HepG2 (cell line): ENCODE measurements at regions not wholly inside any gene's neighbourhood (a gene's known extent, or its start where the extent isn't known, plus 50 kb on each side); places are given as distances from the start of the nearest gene placed in this dataset.

Source experiments
- ATAC-seq: fragments of 200-7000 bp; cut with Tn5 transposase; 3 replicates; pipeline ENCODE4 v1.9.1; 2020; ENCODE audit warnings: mild to moderate bottlenecking, moderate library complexity
- BruUV-seq: library from RNA; stranded (reverse); fragments of 400-500 nt; replicated peaks from 2 replicates; lab custom pipeline; 2021; lab: Mats Ljungman, UMichigan
- CTCF ChIA-PET: fragments of 300-600 bp; formaldehyde crosslinking; extraction: SDS; loops from one replicate; lab custom pipeline; 2021; ENCODE audit warnings: low total read pairs, inconsistent platforms, low intra/inter-chr PET ratio; lab: Yijun Ruan, JAX
- POLR2A ChIA-PET: fragments of 350-600 bp; sonication (Branson Sonifier 250); formaldehyde crosslinking; loops from one replicate; lab custom pipeline; 2020; ENCODE audit warnings: antibody characterized with exemption, inconsistent platforms; lab: Yijun Ruan, JAX
- DNase-seq: peaks from one replicate; pipeline ENCODE4 v3.0.0-alpha.2; 2015; ENCODE audit warnings: low spot score
- FAIRE-seq: peaks from 3 replicates; lab custom pipeline; 2011; peaks lifted over from hg19 to GRCh38; lab: Jason Lieb, UNC
- H2AFZ ChIP-seq: one replicate; pipeline ENCODE4 v1.6.1; 2011; ENCODE audit warnings: low read length, inconsistent platforms
- H3K27ac ChIP-seq: fragments of 300-600 bp; 3 replicates; pipeline ENCODE4 v1.8.0; 2011; ENCODE audit warnings: mixed run types, mild to moderate bottlenecking, mixed read lengths, low read length, inconsistent platforms; ENCODE audit not compliant: insufficient read depth; ENCODE audit errors: extremely low read length
- H3K27me3 ChIP-seq, 2 experiments: fragments of 200-600 bp in 1 of 2; 2 replicates in 1 of 2; 3 replicates in 1 of 2; pipeline versions ENCODE4 v1.6.0 to v1.8.0; 2011; ENCODE audit warnings: low read length in 2 of 2, mild to moderate bottlenecking in 2 of 2, moderate library complexity in 2 of 2, inconsistent platforms in 1 of 2; ENCODE audit not compliant: insufficient read depth in 2 of 2, control insufficient read depth in 1 of 2
- H3K36me3 ChIP-seq, 2 experiments: fragments of 200-600 bp in 1 of 2; replicated peaks in 1 of 2; 2 replicates in 1 of 2; 3 replicates in 1 of 2; pipeline versions ENCODE4 v1.5.1 to v1.8.0; 2011; ENCODE audit warnings: low read length in 2 of 2, inconsistent platforms in 1 of 2; ENCODE audit not compliant: insufficient read depth in 2 of 2, control insufficient read depth in 1 of 2
- H3K4me1 ChIP-seq: 2 replicates; pipeline ENCODE4 v1.5.1; 2012; ENCODE audit warnings: low read length, inconsistent platforms; ENCODE audit not compliant: insufficient read depth
- H3K4me2 ChIP-seq: 2 replicates; pipeline ENCODE4 v1.6.0; 2011; ENCODE audit warnings: low read depth, low read length, inconsistent platforms
- H3K4me3 ChIP-seq, 3 experiments: fragments of 200-600 bp in 1 of 3; sonication (generic), shearing (Covaris generic) in 1 of 3; replicated peaks in 1 of 3; 2 replicates each; pipeline ENCODE4 v1.5.1; 2011 to 2016; ENCODE audit warnings: low read length in 3 of 3, inconsistent platforms in 2 of 3, low read depth in 2 of 3, mild to moderate bottlenecking in 2 of 3, control low read depth in 1 of 3, mixed read lengths in 1 of 3; ENCODE audit not compliant: insufficient read depth in 1 of 3
- H3K79me2 ChIP-seq: one replicate; pipeline ENCODE4 v1.6.1; 2011; ENCODE audit warnings: low read length, inconsistent platforms; ENCODE audit not compliant: insufficient read depth
- H3K9ac ChIP-seq: 2 replicates; pipeline ENCODE4 v1.6.0; 2011; ENCODE audit warnings: mild to moderate bottlenecking, low read depth, low read length, inconsistent platforms; ENCODE audit not compliant: insufficient read depth
- H3K9me3 ChIP-seq: 2 replicates; pipeline ENCODE4 v1.5.1; 2012; ENCODE audit warnings: mild to moderate bottlenecking, low read length
- H4K20me1 ChIP-seq: 2 replicates; pipeline ENCODE4 v1.6.0; 2011; ENCODE audit warnings: inconsistent platforms, mild to moderate bottlenecking, low read length, moderate library complexity; ENCODE audit not compliant: insufficient read depth
- FOXO1 ChIP-seq: sonication (generic); formaldehyde crosslinking; IDR thresholded peaks from 2 replicates; pipeline ENCODE4 v1.4.0; 2020; ENCODE audit warnings: missing genetic modification reagents
- ZKSCAN8 ChIP-seq: IDR thresholded peaks from 2 replicates; pipeline ENCODE4 v1.6.1; 2016; ENCODE audit warnings: borderline replicate concordance, missing genetic modification reagents, missing compliant biosample characterization
- ZNF646 ChIP-seq: sonication (generic); formaldehyde crosslinking; IDR thresholded peaks from 2 replicates; pipeline ENCODE4 v1.9.0; 2021; ENCODE audit warnings: mild to moderate bottlenecking, missing genetic modification reagents
- ZNF747 ChIP-seq: sonication (generic); formaldehyde crosslinking; IDR thresholded peaks from 2 replicates; pipeline ENCODE4 v1.8.1; 2023; ENCODE audit warnings: missing genetic modification reagents, mild to moderate bottlenecking, borderline replicate concordance
- ZNF784 ChIP-seq: sonication (generic); formaldehyde crosslinking; IDR thresholded peaks from 2 replicates; pipeline ENCODE4 v1.5.1; 2020; ENCODE audit warnings: missing genetic modification reagents, mild to moderate bottlenecking, borderline replicate concordance
- WGBS: methylation state at CpG from one replicate; pipeline ENCODE4 v1.1.6; 2017; ENCODE audit warnings: low lambda C conversion rate; 5-methylcytosine and 5-hydroxymethylcytosine counted together
- in situ Hi-C: cut with HindIII; loops from 2 replicates; pipeline ENCODE4 v1.10.0; 2017; ENCODE audit warnings: low pct_unique_long_range_greater_than_20kb; ENCODE audit not compliant: extremely low pct_ligation_motif_present
- intact Hi-C: fragments of 100-400 bp; cut with micrococcal nuclease; formaldehyde crosslinking; loops from one replicate; pipeline ENCODE4 v1.10.0; 2022; ENCODE audit not compliant: unreplicated experiment

DNA sequence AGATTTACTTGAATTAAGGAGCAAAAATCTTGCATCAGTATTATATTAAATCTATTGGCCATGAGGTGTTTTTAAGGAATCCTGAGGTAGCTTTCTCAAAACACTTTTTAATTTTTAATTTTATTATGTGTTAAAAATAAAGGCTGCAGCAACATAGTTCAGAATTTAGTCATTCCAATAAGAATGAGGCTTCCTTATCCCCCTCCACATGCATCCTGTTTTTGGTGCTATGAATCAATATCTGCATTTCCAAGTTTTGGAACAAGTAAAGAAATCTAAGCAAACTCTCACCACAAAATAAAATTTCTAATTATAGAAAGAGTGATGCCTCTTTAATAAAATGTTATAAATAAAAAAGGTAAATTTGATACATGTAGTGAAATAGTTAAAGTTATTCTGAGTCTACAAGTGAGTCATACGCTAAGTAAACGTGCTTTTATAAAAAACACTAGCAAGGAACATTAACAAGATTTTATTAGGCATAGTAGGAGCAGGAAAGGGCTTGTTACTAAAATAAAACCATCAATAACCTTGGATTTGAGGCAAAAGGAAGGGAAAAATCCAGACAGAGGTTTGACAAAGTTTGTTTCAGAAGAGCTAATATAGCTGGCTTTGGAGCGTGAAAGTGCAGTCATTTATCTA lies 1218.0 kb downstream of the NSUN3 start:
- no peak overlapping the region for H3K9ac ChIP-seq
- no peaks in the 10 kb centered on the region for H3K79me2 ChIP-seq
- no peaks in the 10 kb centered on the region for H3K27me3 ChIP-seq
- 9% methylated on average over 3 of the region's 3 CpGs for WGBS
- no peak overlapping the region for H3K4me2 ChIP-seq
- ATAC-seq (no peak), DNase-seq (no peak), FAIRE-seq (no peak)
- no TSS peak for BruUV-seq
- no peaks in the 10 kb centered on the region for H4K20me1 ChIP-seq
- POLR2A ChIA-PET: no interaction called here
- H3K9me3 ChIP-seq: no peaks in the 10 kb centered on the region
- intact Hi-C loops: no loop called here
- H2AFZ ChIP-seq: no peak overlapping the region
- no peaks in the 10 kb centered on the region for H3K36me3 ChIP-seq
- in situ Hi-C loops: no loop called here
- no peak for TF ChIP-seq ZNF784 (CRISPR knock-in tag)
- no peak for TF ChIP-seq ZKSCAN8 (CRISPR knock-in tag)
- no peak for TF ChIP-seq ZNF747 (CRISPR knock-in tag)
- TF ChIP-seq ZNF646 (CRISPR knock-in tag): no peak
- TF ChIP-seq FOXO1 (CRISPR knock-in tag): no peak
- CTCF ChIA-PET: no interaction called here
- no peak overlapping the region for H3K4me3 ChIP-seq
- no peaks in the 10 kb centered on the region for H3K4me1 ChIP-seq
- no peak overlapping the region for H3K27ac ChIP-seq
